Erythroblast (primary cell): ENCODE measurements at regions not wholly inside any gene's neighbourhood (a gene's known extent, or its start where the extent isn't known, plus 50 kb on each side); places are given as distances from the start of the nearest gene placed in this dataset.
"Not testable (repeated sequence)": the region's sequence is repeated elsewhere in the genome, so short reads cannot be mapped to it uniquely, and the experiment has no call there.

Experiments used
- GATA1 ChIP-seq: IDR thresholded peaks from 2 replicates; pipeline ENCODE4 v1.6.1; 2011; ENCODE audit warnings: low read depth, mild to moderate bottlenecking, control low read depth, low read length, moderate library complexity
- POLR2A ChIP-seq: IDR thresholded peaks from 2 replicates; pipeline ENCODE4 v1.6.1; 2011; ENCODE audit warnings: mild to moderate bottlenecking, low read length

DNA sequence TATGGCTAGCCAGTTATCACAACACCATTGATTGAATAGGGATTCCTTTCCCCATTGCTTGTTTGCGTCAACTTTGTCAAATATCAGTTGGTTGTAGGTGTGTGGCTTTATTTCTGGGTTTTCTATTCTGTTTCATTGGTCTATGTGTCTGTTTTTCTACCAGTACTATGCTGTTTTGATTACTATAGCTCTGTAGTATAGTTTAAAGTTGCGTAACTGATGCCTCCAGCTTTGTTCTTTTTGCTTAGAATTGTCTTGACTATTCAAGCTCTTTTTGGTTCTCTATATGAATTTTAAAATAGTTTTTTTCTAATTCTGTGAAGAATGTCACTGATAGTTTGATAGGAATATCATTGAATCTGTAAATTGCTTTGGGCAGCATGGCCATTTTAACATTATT, 194.9 kb upstream of the FN1 start:
- TF ChIP-seq POLR2A, GATA1: not testable (repeated sequence)
